HG02571 (cell line): ENCODE measurements at regions not wholly inside any gene's neighbourhood (a gene's known extent, or its start where the extent isn't known, plus 50 kb on each side); places are given as distances from the start of the nearest gene placed in this dataset.
"Not testable (repeated sequence)": the region's sequence is repeated elsewhere in the genome, so short reads cannot be mapped to it uniquely, and the experiment has no call there.

Source experiments
- ATAC-seq: cut with Tn5 transposase; IDR thresholded peaks from one replicate; pipeline ENCODE4 v1.9.1; 2021; ENCODE audit warnings: mild to moderate bottlenecking, moderate library complexity; ENCODE audit not compliant: unreplicated experiment

DNA sequence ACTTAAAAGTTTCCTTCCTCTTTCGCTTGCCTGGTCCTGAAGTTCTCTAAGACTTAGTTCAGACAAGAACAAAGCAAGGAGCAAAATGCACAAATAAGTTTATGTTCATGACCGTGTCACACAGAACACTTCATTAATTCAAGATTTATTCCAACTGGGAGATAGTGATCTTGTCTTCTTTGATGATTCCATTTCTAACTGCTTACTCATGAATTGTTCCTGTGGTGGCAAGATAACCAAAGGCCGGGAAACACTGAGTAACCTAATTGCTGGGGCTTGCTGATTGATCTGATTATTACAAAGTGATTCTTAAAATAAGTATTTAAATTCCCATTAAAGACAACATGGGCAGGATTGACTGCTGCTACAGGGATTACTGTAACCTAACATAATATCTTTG, 1462.9 kb upstream of the RAG2 start:
- ATAC-seq, result no peak

DNA sequence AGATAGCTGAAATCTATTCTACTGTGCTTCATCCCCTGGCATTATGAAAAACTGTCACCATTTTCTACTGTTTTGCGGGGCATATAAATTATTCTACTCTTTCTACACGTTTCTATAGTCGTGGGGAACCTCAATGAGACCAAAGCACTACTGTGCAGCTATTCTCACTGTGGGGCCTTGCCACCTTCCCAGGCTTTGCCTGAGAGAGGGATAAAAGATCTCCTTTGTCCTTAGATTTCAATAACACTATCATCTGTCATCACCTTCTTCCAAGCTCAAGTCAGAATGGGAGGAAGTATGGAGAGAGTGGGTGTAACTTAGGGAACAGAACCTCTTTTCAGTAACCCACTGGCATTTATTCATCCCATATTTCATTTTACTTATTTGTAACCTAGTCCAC, 1462.1 kb upstream of the RAG2 start:
- ATAC-seq, result no peak

GRCh38 chr11:38046571-38047135, 1448.6 kb upstream of the RAG2 start:
- ATAC-seq, result no peak

DNA sequence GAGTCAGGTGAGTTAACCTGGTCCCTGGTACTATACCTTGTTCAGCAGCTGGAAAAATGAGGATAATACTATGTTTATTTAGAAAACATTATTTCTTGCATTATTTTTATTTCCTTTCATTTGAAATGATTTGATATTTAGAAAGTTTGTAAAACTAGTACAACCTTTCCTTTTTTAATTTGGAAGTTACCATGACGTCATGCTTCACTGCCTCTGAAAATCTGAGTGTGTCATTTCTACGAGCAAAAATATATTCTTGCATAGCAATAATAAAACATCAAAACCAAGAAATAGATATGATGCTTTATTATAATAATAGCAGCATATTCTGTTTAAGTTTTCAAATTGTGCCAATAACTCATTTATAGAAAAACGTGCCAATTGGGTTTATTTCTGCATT, 1445.0 kb upstream of the RAG2 start:
- ATAC-seq, result no peak

- ATAC-seq, result no peak
Measured at GRCh38 chr11:38038777-38039176, 1440.7 kb upstream of the RAG2 start.

GRCh38 chr11:38019072-38019775, 1421.2 kb upstream of the RAG2 start:
- ATAC-seq, result no peak

- ATAC-seq, result no peak
Measured at GRCh38 chr11:38014405-38014804, 1416.4 kb upstream of the RAG2 start.

GRCh38 chr11:38013157-38013556, 1415.1 kb upstream of the RAG2 start:
- ATAC-seq, result no peak

DNA sequence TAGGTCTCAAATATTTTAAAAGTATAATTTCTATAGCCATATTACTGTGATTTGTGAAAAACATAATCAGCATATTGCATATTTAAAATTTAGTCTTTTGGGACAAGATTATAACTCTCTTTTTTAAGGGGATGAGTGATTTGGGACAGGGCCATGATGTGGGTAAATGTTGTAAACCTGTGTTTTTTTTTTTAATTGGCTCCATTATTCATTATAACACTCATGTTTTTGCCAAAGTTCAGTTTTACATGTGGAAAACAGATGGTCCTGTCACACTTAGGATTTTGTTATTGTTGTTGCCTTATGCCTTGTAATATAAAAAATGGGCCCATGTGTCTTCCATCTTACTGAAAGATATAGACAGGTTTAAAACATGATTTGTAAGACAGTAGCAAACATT, 1413.5 kb upstream of the RAG2 start:
- ATAC-seq, result no peak

GRCh38 chr11:38009932-38010331, 1411.9 kb upstream of the RAG2 start:
- no peak for ATAC-seq

DNA sequence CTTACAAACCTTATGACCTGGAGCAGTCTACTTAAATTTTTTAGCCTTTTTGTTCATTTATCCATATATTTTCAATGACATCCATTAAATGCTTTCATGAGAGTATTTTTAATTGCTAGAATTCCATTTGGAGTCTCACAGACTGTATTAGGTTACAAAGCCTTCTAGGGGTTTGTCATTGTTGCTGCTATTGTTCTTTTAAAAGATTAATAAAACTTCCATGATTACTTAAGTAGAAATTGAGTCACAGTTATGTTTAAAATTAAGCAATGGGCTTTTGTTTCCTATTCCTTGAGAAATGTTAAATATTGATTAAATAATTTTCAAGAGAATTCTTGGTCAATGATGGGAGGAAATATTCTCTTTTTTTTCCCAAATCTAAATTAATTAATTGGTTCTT, 1408.4 kb upstream of the RAG2 start:
- ATAC-seq, result no peak

DNA sequence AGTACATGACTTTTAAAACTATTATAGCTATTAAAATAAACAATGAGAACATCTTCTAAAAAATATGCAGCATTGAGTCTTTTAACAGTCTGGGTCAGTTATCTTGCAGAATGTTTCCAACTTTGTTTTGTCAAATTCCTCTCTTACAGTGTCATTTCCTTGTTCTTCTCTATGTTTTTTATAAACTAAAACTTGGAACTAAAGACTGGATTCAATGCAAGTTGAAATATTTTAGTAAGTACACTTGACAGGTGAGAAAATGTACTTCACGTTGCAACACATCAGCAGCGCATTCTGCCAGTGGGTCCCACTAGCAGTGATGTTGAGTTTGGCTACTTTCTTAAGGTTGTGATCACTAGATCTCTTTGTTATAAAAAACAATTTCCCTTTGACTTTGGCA, 1407.6 kb upstream of the RAG2 start:
- no peak for ATAC-seq

DNA sequence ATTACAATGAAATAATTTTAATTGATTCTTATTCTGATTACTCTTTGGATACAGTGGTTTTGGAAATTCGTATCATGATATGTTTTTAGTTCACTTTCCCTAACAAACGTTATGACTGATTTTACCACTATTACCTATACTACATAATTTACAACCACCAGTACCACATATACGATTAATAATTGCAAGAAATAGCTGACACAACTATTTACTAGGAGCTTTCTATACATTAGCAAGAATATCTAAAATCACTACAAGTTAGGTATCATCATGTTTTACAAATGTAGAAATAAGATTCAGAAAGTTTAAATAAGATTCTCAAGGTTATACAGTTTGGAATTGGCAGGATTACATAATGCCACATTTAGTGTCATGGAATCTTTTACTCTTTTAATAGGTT, 1401.1 kb upstream of the RAG2 start:
- ATAC-seq, result no peak

- no peak for ATAC-seq
Measured at GRCh38 chr11:37995886-37996285, 1397.8 kb upstream of the RAG2 start.

DNA sequence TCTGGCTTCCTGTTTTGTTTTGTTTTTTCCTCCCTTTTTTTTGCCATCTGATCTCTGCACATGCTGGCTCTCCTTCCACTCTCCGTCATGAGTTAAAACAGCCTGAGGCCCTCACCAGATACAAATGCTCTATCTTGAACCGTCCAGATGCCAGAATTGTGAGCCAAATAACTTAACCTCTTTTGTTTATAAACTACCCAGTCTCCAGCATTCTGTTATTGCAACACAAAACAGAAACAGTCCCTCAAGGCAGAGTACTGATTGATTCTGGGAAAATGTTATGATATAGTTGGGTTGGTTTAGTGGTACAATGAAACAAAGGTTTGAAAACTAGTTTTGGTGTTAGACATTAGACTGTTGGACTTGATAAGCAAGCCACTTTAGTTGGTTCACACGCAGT, 1390.0 kb upstream of the RAG2 start:
- no peak for ATAC-seq

- ATAC-seq, result no peak
Measured at GRCh38 chr11:37984991-37985390, 1387.0 kb upstream of the RAG2 start.

DNA sequence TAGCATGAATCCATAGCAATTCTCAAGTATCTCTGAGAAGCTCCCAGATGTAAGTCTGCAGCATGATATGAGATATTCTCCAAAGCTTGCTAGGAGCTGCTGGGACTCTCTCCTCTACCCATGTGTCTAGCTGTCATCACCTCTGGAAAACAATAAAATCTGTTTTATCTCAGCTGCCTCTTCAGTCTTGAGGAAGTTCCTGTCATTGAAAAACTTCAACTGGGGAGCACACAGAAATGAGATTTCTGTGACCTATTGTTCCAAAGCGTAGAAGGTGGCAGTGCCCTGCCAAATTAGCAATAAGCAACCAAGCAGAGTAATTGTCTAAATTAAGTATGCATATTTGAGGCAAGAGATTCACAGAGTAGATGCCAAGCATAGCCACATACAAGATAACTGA, 1380.6 kb upstream of the RAG2 start:
- ATAC-seq, result no peak

GRCh38 chr11:37973941-37974340, 1375.9 kb upstream of the RAG2 start:
- ATAC-seq, result no peak

GRCh38 chr11:37972691-37973090, 1374.7 kb upstream of the RAG2 start:
- no peak for ATAC-seq

DNA sequence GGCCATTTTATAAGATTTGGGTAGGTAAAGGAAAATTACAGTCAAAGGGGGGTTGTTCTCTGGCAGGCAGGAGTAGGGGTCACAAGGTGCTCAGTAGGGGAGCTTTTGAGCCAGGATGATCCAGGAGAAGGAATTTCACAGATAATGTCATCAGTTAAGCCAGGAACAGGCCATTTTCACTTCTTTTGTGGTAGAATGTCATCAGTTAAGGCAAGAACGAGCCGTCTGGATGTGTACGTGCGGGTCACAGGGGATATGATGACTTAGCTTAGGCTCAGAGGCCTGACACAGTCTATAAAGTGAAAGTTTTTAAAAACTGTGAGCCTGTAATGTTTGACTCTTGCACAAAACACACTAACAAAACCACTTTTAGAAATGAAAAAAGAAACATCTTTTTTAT, 1371.3 kb upstream of the RAG2 start:
- ATAC-seq, result not testable (repeated sequence)

GRCh38 chr11:37968148-37968547, 1370.1 kb upstream of the RAG2 start:
- no peak for ATAC-seq

DNA sequence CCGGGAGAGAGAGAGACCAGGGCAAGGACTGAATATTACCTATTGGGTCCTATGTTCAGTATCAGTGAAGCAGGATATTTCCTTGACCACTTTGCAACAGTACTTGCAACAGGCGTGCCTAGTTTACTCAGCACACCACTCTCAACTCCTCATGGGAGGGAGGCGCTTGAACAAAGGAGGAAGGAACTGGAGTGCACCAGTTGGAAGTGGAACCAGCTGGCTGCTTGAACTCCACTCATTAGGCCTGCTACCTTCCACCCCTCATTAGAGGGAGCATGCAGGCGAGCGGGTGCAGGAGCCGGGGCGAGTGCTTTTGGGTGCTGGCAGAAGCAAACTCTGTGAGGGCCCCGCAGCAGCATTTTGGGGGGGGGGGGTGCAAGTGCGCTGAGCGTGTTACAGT, 1369.6 kb upstream of the RAG2 start:
- ATAC-seq, result no peak

- ATAC-seq, result no peak
Measured at GRCh38 chr11:37963440-37963839, 1365.4 kb upstream of the RAG2 start.
